A673 (cell line): ENCODE measurements at regions not wholly inside any gene's neighbourhood (a gene's known extent, or its start where the extent isn't known, plus 50 kb on each side); places are given as distances from the start of the nearest gene placed in this dataset.

ENCODE experiments used
- BruUV-seq: library from RNA; stranded (reverse); fragments of 400-500 nt; replicated peaks from 2 replicates; lab custom pipeline; 2021; lab: Mats Ljungman, UMichigan
- CTCF ChIA-PET: fragments of 300-600 bp; sonication (Branson Sonifier 250); formaldehyde crosslinking; loops from one replicate; lab custom pipeline; 2022; ENCODE audit warnings: antibody characterized with exemption; lab: Charles Lee
- POLR2A ChIA-PET: fragments of 300-600 bp; sonication (Branson Sonifier 250); formaldehyde crosslinking; loops from one replicate; lab custom pipeline; 2022; ENCODE audit warnings: antibody characterized with exemption; ENCODE audit not compliant: low non-redundant PET; lab: Charles Lee
- DNase-seq: peaks from one replicate; pipeline ENCODE4 v3.0.0-alpha.2; 2015; ENCODE audit warnings: low spot score
- H3K27ac ChIP-seq: fragments of 200-600 bp; sonication (generic); 2 replicates; pipeline ENCODE4 v1.5.1; 2016; ENCODE audit warnings: mixed run types, low read depth, mild to moderate bottlenecking, mixed read lengths, antibody characterized with exemption, low read length; ENCODE audit not compliant: poor library complexity, severe bottlenecking
- H3K27me3 ChIP-seq: fragments of 200-600 bp; sonication (generic); replicated peaks from 2 replicates; pipeline ENCODE4 v1.6.1; 2017; ENCODE audit warnings: mixed run types, low read depth, mild to moderate bottlenecking, mixed read lengths, antibody characterized with exemption, low read length; ENCODE audit not compliant: insufficient read depth, poor library complexity
- H3K36me3 ChIP-seq: fragments of 200-600 bp; sonication (generic); 2 replicates; pipeline ENCODE4 v1.6.1; 2016; ENCODE audit warnings: mixed run types, mild to moderate bottlenecking, mixed read lengths, antibody characterized with exemption, low read length; ENCODE audit not compliant: insufficient read depth, poor library complexity, severe bottlenecking
- H3K4me1 ChIP-seq: fragments of 200-600 bp; sonication (generic); 2 replicates; pipeline ENCODE4 v1.6.1; 2017; ENCODE audit warnings: mixed run types, mild to moderate bottlenecking, mixed read lengths, antibody characterized with exemption, low read length; ENCODE audit not compliant: insufficient read depth, poor library complexity, severe bottlenecking
- H3K4me3 ChIP-seq: fragments of 200-600 bp; sonication (generic); 2 replicates; pipeline ENCODE4 v1.5.1; 2016; ENCODE audit warnings: low read depth, mixed run types, mild to moderate bottlenecking, mixed read lengths, low read length; ENCODE audit not compliant: poor library complexity, severe bottlenecking
- H3K9me3 ChIP-seq: fragments of 200-600 bp; sonication (generic); 2 replicates; pipeline ENCODE4 v1.6.1; 2016; ENCODE audit warnings: mixed run types, low read depth, mild to moderate bottlenecking, mixed read lengths, antibody characterized with exemption, low read length; ENCODE audit not compliant: poor library complexity, severe bottlenecking
- EZH2 ChIP-seq: fragments of 200-600 bp; sonication (generic); IDR thresholded peaks from 2 replicates; pipeline ENCODE4 v1.6.1; 2017; ENCODE audit warnings: borderline replicate concordance, low read depth, mild to moderate bottlenecking, mixed read lengths, antibody characterized with exemption, low read length; ENCODE audit not compliant: poor library complexity, severe bottlenecking
- intact Hi-C: fragments of 100-400 bp; cut with micrococcal nuclease; formaldehyde crosslinking; loops from one replicate; pipeline ENCODE4 v1.10.0; 2022; ENCODE audit not compliant: unreplicated experiment
- TF ChIP-seq, protein P1 (sequence below): fragments of 300-800, 200-600 bp; sonication (generic); conservative IDR thresholded peaks from 2 replicates; pipeline ENCODE4 v1.5.1; 2017; ENCODE audit warnings: low read depth, mild to moderate bottlenecking, antibody characterized with exemption, low read length, moderate library complexity, mixed read lengths

DNA sequence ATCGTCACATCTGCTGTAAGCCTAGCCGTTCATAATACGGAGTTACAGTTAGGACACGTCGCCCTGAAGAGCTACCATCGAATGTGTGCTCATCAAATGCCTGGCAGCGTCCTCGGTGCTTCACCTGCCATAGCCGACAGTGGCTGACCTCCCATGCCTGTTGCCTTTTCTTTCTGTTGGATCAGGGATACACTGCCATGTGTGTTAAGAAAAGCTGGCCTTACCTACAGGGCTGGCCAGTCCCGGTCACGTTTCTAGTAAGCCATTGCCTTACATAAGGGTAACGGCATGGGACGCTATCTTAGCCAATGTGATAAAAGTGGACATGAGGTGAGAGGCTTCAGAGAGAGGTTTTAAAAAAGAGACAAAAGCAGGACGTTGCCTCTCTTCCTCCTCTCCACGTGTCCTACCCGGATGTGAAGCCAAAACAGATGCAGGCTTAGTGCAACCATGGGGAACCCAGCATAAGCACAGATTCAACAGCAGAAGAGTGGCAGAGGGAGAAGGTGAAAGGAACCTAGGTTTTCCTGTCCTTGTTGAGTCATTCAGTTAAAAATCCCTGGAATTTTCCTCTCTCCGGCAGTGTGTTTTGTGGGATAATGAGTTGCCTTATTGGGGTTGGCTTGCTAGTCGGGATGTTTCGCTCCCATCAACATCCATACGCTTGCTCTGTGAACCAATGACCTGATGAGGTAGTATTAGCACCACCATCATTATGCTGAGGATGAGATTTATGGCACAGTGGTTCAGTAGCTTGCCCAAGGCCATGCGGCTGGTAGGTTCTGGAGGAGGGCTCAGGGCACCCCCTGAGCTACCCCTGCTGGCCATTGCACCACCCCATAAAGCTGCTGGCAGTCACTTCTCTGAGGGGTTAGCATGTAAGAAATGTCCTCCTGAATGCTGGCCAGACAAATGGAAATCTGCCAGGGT, 67.4 kb upstream of the B3GAT1 start:
- no peaks in the 10 kb centered on the region for H3K4me1 ChIP-seq
- peaks cover 37% of the 10 kb centered on the region for H3K27me3 ChIP-seq
- no peak for DNase-seq
- TF ChIP-seq, protein P1, sequence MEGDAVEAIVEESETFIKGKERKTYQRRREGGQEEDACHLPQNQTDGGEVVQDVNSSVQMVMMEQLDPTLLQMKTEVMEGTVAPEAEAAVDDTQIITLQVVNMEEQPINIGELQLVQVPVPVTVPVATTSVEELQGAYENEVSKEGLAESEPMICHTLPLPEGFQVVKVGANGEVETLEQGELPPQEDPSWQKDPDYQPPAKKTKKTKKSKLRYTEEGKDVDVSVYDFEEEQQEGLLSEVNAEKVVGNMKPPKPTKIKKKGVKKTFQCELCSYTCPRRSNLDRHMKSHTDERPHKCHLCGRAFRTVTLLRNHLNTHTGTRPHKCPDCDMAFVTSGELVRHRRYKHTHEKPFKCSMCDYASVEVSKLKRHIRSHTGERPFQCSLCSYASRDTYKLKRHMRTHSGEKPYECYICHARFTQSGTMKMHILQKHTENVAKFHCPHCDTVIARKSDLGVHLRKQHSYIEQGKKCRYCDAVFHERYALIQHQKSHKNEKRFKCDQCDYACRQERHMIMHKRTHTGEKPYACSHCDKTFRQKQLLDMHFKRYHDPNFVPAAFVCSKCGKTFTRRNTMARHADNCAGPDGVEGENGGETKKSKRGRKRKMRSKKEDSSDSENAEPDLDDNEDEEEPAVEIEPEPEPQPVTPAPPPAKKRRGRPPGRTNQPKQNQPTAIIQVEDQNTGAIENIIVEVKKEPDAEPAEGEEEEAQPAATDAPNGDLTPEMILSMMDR = no peak
- no peak for TF ChIP-seq EZH2
- POLR2A ChIA-PET = no interaction called here
- no peaks in the 10 kb centered on the region for H3K36me3 ChIP-seq
- intact Hi-C loops = loop anchor here (5.0 kb wide), 1 partner anchor 117 kb away; no protein-coding TSS in a partner anchor
- H3K4me3 ChIP-seq = no peak overlapping the region
- CTCF ChIA-PET = no interaction called here
- no TSS peak for BruUV-seq
- no peaks in the 10 kb centered on the region for H3K9me3 ChIP-seq
- H3K27ac ChIP-seq = no peak overlapping the region

GRCh38 chr11:134478611-134479010, 66.6 kb upstream of the B3GAT1 start:
- intact Hi-C loops = loop anchor here (5.0 kb wide), 1 partner anchor 116 kb away; no protein-coding TSS in a partner anchor
- H3K4me3 ChIP-seq = no peak overlapping the region
- no peaks in the 10 kb centered on the region for H3K9me3 ChIP-seq
- ChIA-PET POLR2A (no interaction called here), CTCF (no interaction called here)
- DNase-seq = no peak
- TF ChIP-seq, protein P1 = no peak
- no peak for TF ChIP-seq EZH2
- H3K4me1 ChIP-seq = no peaks in the 10 kb centered on the region
- H3K36me3 ChIP-seq = no peaks in the 10 kb centered on the region
- no peak overlapping the region for H3K27ac ChIP-seq
- no TSS peak for BruUV-seq
- H3K27me3 ChIP-seq = peaks cover 33% of the 10 kb centered on the region

- no peak for DNase-seq
- H3K4me3 ChIP-seq = no peak overlapping the region
- no TSS peak for BruUV-seq
- no peaks in the 10 kb centered on the region for H3K9me3 ChIP-seq
- H3K27me3 ChIP-seq = peaks cover 33% of the 10 kb centered on the region
- intact Hi-C loops = loop anchor here (5.0 kb wide), 1 partner anchor 116 kb away; no protein-coding TSS in a partner anchor
- TF ChIP-seq, protein P1 = no peak
- TF ChIP-seq EZH2 = no peak
- no peak overlapping the region for H3K27ac ChIP-seq
- ChIA-PET POLR2A (no interaction called here), CTCF (no interaction called here)
- H3K36me3 ChIP-seq = no peaks in the 10 kb centered on the region
- no peaks in the 10 kb centered on the region for H3K4me1 ChIP-seq
These were observed 66.1 kb upstream of the B3GAT1 start for GRCh38 chr11:134478176-134478575.
